ENCODE measurements at regions not wholly inside any gene's neighbourhood (a gene's known extent, or its start where the extent isn't known, plus 50 kb on each side); places are given as distances from the start of the nearest gene placed in this dataset.
"Not testable (repeated sequence)": the region's sequence is repeated elsewhere in the genome, so short reads cannot be mapped to it uniquely, and the experiment has no call there.

GRCh38 chr5:156019571-156020180 lies 307.3 kb upstream of the SGCD start:
- no peak for DNase-seq (ENCODE audit: low spot score)
- FAIRE-seq: no peak

DNA sequence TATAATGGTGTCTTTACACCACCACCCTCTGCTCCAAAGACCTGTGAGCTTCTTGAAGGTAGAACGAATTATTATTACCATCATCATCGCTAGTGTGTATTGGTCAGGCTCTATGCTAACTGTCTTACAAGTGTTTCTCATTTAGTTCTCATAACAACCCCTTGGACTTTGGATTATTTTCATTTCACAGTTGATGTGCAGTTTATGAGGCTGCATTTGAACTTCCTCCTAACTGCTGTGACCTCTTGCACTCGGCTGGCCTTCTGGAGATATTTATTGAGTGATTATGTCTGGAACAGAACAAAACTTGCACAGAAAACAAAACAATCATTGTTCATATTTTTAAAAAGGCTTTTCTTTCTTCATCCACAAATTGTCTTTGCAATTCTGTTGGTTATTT lies 306.3 kb upstream of the SGCD start:
- no peak for FAIRE-seq
- DNase-seq (ENCODE audit: low spot score): no peak

DNA sequence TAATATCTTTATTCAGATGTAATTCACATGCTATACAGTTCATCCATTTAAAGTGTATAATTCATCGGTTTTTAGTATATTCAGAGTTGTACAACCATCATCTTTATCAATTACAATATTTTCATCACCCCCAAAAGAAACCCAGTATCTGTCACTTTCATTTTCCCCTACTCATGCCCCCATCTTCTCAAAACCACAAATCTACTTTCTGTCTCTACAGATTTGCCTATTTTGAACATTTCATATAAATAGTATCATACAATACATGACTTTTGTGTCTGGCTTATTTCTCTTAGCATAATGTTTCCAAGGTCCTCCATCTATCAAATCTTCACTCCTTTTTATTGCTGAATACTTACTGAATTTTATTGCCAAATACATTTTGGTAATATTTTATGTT lies 305.1 kb upstream of the SGCD start:
- DNase-seq (ENCODE audit: low spot score): no peak
- FAIRE-seq: no peak

- no peak for FAIRE-seq
- no peak for DNase-seq (ENCODE audit: low spot score)
Measured at GRCh38 chr5:156025656-156026055, 301.3 kb upstream of the SGCD start.

DNA sequence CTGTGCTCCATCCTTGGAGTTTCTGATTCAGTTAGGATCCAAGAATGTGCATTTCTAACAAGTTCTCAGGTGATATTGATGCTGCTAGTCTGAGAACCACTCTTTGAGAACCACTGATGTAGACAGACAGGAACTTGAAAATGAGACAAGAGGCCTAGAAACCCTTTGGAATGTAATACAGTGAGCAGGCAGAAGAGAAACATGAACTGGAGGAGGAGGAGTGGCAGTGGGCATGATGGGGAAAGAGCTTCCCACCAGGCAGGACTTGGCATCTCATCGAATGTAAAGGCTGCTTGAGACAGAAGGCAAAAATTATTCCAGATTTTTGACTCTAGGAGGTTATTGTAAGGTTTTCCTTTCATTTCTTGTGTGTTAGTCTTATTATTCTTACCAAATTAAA lies 295.8 kb upstream of the SGCD start:
- DNase-seq (ENCODE audit: low spot score): no peak
- FAIRE-seq: no peak

GRCh38 chr5:156036640-156037039 lies 290.3 kb upstream of the SGCD start:
- FAIRE-seq: no peak
- DNase-seq (ENCODE audit: low spot score): no peak

DNA sequence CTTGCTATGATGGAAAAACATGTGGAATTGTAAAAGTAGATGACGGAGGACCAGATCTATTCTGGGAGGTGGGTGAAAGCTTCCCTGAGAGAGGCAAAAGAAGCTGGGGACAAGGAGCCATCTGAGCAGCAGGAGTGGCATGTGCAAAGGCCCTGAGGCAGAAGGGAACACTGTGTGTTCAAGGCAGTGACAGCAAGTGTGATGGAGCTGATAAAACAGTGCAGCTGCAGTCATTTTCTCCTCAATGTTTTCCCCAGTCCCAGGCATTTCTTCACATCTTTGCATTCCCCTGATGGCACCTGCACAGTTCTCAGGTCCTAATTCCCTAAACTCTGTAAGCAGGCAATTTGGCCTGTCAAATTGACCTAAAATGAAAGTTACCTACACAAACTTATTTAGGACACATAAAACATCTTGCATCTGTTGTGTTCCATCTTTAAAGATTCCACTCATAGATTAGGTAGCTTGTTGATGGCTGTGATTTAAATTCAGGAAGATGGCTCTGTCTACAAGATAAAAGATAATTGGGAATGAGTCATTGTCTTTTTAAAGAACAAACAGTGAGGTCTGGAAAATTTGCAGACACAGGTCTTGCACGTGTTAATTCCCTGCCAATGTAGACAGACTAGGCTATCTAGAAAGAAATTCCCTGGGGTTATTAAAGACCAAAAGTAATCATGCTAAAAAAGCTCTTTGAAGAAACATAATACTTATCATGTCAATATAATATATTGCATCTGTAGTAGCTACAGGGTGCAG lies 289.6 kb upstream of the SGCD start:
- FAIRE-seq: no peak
- no peak for DNase-seq (ENCODE audit: low spot score)

GRCh38 chr5:156042726-156043125 lies 284.2 kb upstream of the SGCD start:
- no peak for FAIRE-seq
- DNase-seq (ENCODE audit: low spot score): no peak

DNA sequence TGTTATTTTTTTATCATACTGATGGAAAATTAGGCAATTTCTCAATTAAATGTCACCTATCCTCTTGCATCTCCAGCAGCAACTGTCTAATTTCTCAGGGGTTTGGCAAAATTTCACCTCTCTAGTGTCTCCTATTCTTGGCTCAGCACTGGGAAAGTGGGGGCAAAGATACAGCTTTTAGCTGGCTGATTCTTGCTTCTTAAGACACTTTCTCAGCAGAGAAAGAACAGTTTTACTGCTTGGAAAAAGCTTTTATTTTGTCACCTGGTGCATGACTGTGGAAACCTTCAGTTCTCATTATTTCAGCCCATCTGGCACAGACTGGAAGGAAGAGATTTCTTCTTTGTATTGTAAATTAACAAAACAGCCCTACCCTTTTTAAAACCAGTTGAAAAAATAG lies 283.6 kb upstream of the SGCD start:
- FAIRE-seq: no peak
- no peak for DNase-seq (ENCODE audit: low spot score)

GRCh38 chr5:156051972-156052371 lies 275.0 kb upstream of the SGCD start:
- FAIRE-seq: no peak

GRCh38 chr5:156052656-156053055 lies 274.3 kb upstream of the SGCD start:
- DNase-seq (ENCODE audit: low spot score): no peak

More at GRCh38 chr5:156051972-156052371, 275.0 kb upstream of the SGCD start:
- no peak for DNase-seq (ENCODE audit: low spot score)

GRCh38 chr5:156053056-156053455 lies 273.9 kb upstream of the SGCD start:
- DNase-seq (ENCODE audit: low spot score): no peak
- FAIRE-seq: no peak

More at GRCh38 chr5:156052656-156053055, 274.3 kb upstream of the SGCD start:
- FAIRE-seq: no peak

DNA sequence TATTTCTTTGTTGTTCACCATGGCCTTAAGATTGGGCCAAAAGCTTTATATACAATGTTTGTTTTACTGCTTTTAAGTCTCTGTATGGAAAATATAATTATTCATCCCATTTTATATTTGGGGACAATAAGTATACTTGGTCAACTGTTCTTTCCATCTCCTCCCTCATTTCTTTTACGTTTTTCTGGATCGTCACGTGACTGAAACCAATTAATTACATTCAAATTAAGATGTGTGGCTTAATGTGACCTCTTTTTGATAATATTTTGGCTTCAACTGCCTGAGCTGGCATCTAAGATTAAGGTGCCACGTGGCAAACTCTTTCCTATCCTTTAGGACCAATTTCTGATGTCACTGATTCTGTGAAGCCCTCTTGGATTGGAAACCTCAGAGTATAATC lies 250.1 kb upstream of the SGCD start:
- no peak for DNase-seq (ENCODE audit: low spot score)
- FAIRE-seq: no peak

- peak; percentile 22 for DNase-seq (ENCODE audit: low spot score)
- no peak for FAIRE-seq
Measured at GRCh38 chr5:156087577-156088110, 239.3 kb upstream of the SGCD start.

GRCh38 chr5:156089955-156090940 lies 236.7 kb upstream of the SGCD start:
- not testable (repeated sequence) for DNase-seq (ENCODE audit: low spot score); FAIRE-seq

DNA sequence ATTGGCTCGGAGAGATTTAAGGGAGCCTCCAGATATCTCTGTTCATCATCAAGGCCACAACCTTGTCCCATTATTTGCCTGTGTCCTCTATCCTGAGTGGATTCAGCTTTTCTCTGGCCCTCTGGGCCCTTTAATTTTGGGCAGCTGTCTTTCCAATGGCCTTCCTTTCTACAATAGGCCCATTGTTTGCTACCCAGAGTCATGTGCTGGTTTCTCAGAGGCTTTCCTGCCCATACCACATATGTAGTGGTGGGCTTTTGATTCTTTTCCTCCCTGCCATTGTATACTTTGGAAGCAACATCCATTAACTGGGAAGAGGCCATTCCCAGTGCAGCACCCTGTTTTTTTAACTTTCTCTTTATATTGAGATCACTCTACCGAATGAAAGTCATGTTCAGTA lies 233.9 kb upstream of the SGCD start:
- no peak for FAIRE-seq
- no peak for DNase-seq (ENCODE audit: low spot score)

DNA sequence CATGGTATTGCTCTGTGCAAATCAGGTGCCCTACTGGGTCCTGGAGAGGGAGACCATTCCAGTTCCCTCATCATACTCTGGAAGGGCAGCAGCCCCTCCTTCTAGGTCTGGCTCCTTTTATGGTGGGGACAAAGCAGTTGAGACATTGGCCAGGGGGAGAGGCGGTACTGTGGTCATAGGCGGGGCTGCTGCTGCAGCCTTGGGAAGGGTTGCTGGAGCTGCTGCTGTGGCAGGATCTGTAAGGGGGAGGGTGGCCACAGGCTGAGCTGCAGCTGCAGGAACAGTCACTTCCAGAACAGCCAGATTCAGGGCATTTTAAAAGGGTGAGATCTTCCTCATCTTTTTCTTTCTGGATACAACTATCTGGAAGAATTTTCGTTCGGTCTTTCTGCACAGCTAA lies 233.0 kb upstream of the SGCD start:
- DNase-seq (ENCODE audit: low spot score) (no peak), FAIRE-seq (no peak)

DNA sequence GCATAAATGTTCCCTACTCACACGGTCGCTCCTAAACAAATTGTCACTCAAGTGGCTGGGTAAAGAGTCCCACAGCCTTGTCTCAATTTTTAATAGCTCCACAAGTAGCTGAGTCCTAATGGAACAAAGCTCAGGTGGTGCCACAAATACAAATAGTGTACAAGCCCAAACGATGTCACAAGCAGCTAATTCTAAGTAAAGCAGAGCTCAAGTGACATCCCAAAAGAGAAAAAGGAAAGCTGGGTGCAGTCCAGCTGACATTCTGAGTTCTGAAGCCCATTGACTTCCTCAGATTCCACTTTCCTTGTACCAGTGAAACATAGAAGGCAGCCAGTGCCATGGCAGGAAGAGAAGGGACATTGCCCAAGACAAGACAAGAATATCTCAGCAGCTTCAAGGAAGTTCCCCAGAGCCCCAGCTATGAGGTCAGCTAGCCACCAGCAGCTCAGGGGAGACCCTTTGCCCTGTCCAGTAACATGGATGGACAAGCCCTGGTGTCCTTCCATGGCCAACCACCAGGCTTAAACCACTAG lies 231.2 kb upstream of the SGCD start:
- DNase-seq (ENCODE audit: low spot score) (no peak), FAIRE-seq (no peak)

DNA sequence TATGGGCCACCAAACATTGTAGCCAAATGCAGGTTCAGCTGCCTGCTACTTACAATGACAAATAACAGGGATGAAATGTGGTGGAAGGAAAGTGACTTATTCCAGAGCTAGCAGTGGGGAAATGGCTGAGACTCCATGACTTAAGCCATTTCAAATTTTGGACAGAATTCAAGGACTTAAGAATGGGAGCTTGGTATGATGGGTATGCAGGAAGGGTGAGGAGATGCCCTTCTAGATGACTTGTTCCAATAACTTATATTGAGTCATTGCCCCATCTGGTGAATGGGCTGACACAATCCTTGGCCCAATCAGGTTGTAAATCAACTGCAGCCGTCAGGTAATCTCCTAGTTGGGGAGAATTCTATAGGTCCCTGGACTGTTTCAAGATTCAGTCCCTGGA lies 230.7 kb upstream of the SGCD start:
- peak; percentile 28 for DNase-seq (ENCODE audit: low spot score)
- no peak for FAIRE-seq

DNA sequence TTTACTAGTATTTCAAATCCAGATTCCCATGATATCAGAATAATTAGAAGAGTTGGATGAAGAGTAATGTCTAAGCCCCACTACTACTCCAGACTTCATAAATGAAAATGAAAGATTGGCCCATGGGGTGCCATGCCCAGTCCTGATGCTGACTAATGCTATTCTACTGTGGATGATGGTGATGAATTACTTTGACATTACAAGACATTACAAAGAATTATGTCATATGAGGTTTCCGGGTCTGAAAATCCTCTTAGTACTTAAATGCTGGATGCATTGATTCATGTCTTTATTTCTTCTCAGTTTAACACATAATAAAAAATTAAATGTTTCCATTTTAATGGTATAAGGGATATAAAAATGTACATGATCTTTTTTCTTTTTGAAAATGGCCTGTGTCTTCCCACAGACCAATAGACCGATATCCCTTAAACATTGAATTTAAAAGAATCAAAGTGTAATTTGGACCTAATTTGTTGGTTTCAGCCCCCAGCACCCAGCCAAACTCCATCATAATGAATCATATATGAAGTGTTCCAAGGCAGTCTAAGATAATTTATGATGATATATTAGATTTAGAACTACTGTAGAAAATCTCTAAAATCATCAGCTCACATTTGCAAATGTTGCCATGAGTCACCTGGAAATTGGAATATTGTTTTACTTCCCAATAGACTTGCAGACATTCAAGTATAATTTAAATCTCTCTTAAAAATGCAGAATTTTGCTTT lies 223.6 kb upstream of the SGCD start:
- peak; percentile 43 for DNase-seq (ENCODE audit: low spot score)
- no peak for FAIRE-seq
